ENCODE measurements at regions not wholly inside any gene's neighbourhood (a gene's known extent, or its start where the extent isn't known, plus 50 kb on each side); places are given as distances from the start of the nearest gene placed in this dataset.

DNA sequence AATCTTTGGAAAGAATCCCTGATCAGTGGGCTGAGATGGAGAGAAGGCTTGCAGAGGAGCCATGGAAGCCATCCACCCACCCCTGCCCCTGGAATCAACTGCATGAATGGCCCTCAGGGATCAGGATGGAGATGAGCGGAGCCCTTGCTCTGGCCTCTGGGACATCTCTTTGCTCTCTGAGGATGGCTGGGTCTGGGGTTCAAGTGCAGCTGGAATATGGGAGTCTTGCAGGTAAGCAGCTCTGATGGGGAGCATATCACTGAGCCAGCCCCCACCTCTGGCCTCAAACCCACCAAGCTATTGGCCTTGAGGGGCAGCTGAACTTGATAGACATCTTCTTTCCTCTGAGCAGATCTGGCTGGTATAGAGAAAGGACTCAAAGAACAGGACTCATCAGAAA, 76.1 kb downstream of the C5orf15 start:
- H3K27me3 ChIP-seq (replicated peaks; ENCODE audit: control insufficient read depth, insufficient read depth, low read length): peaks cover 63% of the 10 kb centered on the region
- H3K9ac ChIP-seq (ENCODE audit: low read length): no peak overlapping the region
- no peaks in the 10 kb centered on the region for H3K36me3 ChIP-seq (ENCODE audit: control insufficient read depth, insufficient read depth, low read length, severe bottlenecking)
- H3K9me3 ChIP-seq (ENCODE audit: control insufficient read depth, low read length): no peaks in the 10 kb centered on the region
- DNase-seq (ENCODE audit: low read depth): no peak
- H3K4me1 ChIP-seq (ENCODE audit: control insufficient read depth, insufficient read depth, low read length): no peaks in the 10 kb centered on the region
- H3K4me3 ChIP-seq (ENCODE audit: low read length): no peak overlapping the region

DNA sequence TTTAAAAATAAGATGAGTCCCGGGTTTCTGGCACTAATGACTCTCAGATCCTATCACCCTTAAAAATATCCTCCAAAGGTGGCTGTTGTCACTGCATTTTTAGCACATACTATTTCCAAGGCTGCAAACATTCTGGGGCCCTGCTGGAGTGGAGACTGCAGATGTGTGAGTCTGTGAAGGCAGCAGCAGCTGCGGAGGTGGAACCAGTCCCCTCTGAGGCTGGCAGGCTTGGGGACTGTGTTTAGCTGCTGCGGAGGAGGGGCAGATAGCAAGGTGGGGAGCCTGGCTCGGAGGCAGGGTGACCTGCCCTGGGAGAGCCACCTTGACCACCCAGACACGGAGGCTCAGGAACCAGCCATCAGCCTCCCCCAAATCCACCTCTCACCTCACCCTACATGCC, 77.0 kb downstream of the C5orf15 start:
- H3K27me3 ChIP-seq (replicated peaks; ENCODE audit: control insufficient read depth, insufficient read depth, low read length): peaks cover 61% of the 10 kb centered on the region
- no peak overlapping the region for H3K4me3 ChIP-seq (ENCODE audit: low read length)
- H3K9me3 ChIP-seq (ENCODE audit: control insufficient read depth, low read length): no peaks in the 10 kb centered on the region
- no peaks in the 10 kb centered on the region for H3K4me1 ChIP-seq (ENCODE audit: control insufficient read depth, insufficient read depth, low read length)
- DNase-seq (ENCODE audit: low read depth): no peak
- no peaks in the 10 kb centered on the region for H3K36me3 ChIP-seq (ENCODE audit: control insufficient read depth, insufficient read depth, low read length, severe bottlenecking)
- H3K9ac ChIP-seq (ENCODE audit: low read length): no peak overlapping the region

DNA sequence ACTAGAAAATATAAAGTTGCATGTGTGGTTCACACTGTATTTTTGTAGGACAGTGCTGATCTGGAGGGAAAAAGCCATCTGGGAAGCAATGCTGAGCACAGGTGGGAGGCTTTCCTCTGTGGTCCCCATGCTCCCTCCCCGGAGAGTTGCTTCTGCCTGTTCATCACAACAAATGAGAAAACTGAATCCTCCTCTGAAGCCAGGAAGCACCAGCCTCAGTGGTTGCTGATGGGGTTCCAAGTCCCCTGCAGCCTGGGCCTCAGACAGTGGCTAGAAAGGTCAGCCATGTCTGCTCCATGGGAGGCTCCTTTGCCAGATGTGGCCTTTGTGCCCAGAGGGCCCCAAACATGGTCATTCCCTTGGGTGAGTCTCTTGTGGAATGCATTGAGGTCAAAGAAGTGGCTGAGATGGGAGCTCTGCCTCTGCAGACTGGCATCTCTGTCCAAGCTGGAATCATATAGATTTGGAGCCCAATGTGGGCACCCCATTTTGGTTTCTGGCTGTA, 77.6 kb downstream of the C5orf15 start:
- H3K27me3 ChIP-seq (replicated peaks; ENCODE audit: control insufficient read depth, insufficient read depth, low read length): peaks cover 66% of the 10 kb centered on the region
- H3K9ac ChIP-seq (ENCODE audit: low read length): no peak overlapping the region
- no peak overlapping the region for H3K4me3 ChIP-seq (ENCODE audit: low read length)
- H3K4me1 ChIP-seq (ENCODE audit: control insufficient read depth, insufficient read depth, low read length): no peaks in the 10 kb centered on the region
- DNase-seq (ENCODE audit: low read depth): no peak
- no peaks in the 10 kb centered on the region for H3K36me3 ChIP-seq (ENCODE audit: control insufficient read depth, insufficient read depth, low read length, severe bottlenecking)
- H3K9me3 ChIP-seq (ENCODE audit: control insufficient read depth, low read length): no peaks in the 10 kb centered on the region

DNA sequence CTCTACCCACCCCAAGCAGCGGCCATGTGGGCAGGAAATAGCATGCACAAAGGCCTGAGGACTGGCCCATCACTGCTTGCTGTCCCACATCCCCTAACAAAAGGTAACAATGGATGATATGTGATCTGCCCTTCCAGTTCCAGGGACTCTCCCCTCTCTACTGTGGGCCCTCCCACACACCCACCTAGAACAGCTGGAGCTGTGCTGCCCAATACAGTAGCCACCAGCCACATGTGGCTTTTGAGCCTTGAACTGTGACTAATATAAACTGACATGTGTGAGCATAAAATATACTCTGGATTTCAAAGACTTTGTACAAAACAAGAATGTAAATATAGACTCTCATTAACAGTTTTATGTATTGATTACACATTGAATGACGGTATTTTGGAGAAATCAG, 78.1 kb downstream of the C5orf15 start:
- no peak for DNase-seq (ENCODE audit: low read depth)
- H3K9me3 ChIP-seq (ENCODE audit: control insufficient read depth, low read length): no peaks in the 10 kb centered on the region
- no peak overlapping the region for H3K4me3 ChIP-seq (ENCODE audit: low read length)
- no peak overlapping the region for H3K9ac ChIP-seq (ENCODE audit: low read length)
- H3K27me3 ChIP-seq (replicated peaks; ENCODE audit: control insufficient read depth, insufficient read depth, low read length): peaks cover 67% of the 10 kb centered on the region
- no peaks in the 10 kb centered on the region for H3K36me3 ChIP-seq (ENCODE audit: control insufficient read depth, insufficient read depth, low read length, severe bottlenecking)
- no peaks in the 10 kb centered on the region for H3K4me1 ChIP-seq (ENCODE audit: control insufficient read depth, insufficient read depth, low read length)

DNA sequence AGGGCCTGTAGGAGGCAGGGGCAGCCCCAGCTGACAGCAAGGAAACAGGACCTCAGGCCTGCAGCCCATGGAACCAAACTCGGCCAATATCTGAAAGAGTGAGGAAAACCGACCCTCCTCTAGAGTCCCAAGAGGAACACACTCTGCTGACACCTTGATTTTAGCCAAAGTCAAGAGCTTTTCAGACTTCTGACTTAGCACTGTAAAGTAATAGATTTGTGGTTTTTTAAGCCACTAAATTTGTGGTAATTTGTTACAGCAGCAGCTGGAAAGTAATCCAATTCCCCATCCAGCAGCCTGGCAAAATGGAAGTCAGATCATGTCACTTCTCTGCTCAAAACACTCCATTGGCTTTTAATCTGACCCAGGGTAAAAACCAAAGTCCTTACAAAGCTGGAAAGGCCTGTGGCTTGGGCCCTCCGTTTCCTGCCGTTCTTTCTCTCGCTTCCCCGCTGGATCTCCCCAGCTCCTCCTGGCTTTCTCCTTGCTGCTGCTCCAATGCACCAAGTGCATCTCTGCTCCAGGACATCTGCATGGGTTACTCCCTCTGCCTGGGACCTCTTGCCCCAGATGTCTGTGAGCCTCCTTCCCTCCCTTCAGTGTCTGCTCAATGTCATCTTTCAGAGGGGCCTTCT, 79.0 kb downstream of the C5orf15 start:
- Histone ChIP-seq H3K9me3 (ENCODE audit: control insufficient read depth, low read length) (no peaks in the 10 kb centered on the region), H3K4me3 (ENCODE audit: low read length) (no peak overlapping the region), H3K27me3 (replicated peaks; ENCODE audit: control insufficient read depth, insufficient read depth, low read length) (peaks cover 67% of the 10 kb centered on the region), H3K9ac (ENCODE audit: low read length) (no peak overlapping the region), H3K36me3 (ENCODE audit: control insufficient read depth, insufficient read depth, low read length, severe bottlenecking) (no peaks in the 10 kb centered on the region), H3K4me1 (ENCODE audit: control insufficient read depth, insufficient read depth, low read length) (peaks cover 8% of the 10 kb centered on the region)
- DNase-seq (ENCODE audit: low read depth): no peak

DNA sequence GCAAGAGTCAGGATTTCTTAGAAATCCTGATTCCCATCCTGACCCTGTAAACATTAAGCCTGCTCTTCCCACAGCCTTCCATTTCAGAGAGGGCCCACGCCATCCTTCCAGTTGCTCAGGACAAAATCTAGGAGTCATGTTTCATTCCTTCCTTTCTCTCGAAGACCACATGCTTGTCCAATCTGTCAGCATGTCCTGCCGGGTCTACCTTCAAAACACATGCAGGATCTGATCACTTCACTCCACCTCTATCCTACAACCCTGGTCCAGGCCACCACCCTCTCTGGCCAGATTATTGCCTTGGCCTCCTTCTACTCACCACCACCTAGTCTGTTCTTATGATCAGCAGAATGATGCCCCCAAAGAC, 79.8 kb downstream of the C5orf15 start:
- Histone ChIP-seq H3K36me3 (ENCODE audit: control insufficient read depth, insufficient read depth, low read length, severe bottlenecking) (no peaks in the 10 kb centered on the region), H3K4me1 (ENCODE audit: control insufficient read depth, insufficient read depth, low read length) (peaks cover 10% of the 10 kb centered on the region)
- no peak for DNase-seq (ENCODE audit: low read depth)

DNA sequence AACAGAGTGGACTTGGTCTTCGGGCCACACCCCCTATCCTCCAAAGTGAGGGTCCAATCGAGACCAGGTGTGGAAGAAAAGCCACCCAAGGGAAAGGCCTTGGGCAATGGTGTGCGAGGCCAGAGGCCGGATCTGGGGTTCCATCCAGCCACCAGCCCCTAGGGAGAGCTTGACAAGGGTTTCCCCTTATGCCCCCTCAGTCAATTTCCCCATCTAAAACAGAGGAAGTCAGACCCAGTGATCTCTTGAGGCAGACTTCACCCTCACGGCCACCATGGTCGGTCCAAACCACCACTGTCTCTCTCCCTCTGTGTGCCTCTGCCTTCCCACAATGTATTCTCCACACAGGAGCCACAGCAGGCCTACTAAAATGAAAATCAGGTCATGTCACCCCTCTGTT, 82.9 kb downstream of the C5orf15 start:
- no peak overlapping the region for H3K9ac ChIP-seq (ENCODE audit: low read length)
- H3K27me3 ChIP-seq (replicated peaks; ENCODE audit: control insufficient read depth, insufficient read depth, low read length): peaks cover 63% of the 10 kb centered on the region
- no peaks in the 10 kb centered on the region for H3K36me3 ChIP-seq (ENCODE audit: control insufficient read depth, insufficient read depth, low read length, severe bottlenecking)
- H3K9me3 ChIP-seq (ENCODE audit: control insufficient read depth, low read length): no peaks in the 10 kb centered on the region
- H3K4me3 ChIP-seq (ENCODE audit: low read length): no peak overlapping the region
- no peak for DNase-seq (ENCODE audit: low read depth)
- peaks cover 10% of the 10 kb centered on the region for H3K4me1 ChIP-seq (ENCODE audit: control insufficient read depth, insufficient read depth, low read length)

More for the DNA sequence above, 79.8 kb downstream of the C5orf15 start:
- H3K9me3 ChIP-seq (ENCODE audit: control insufficient read depth, low read length): no peaks in the 10 kb centered on the region
- H3K4me3 ChIP-seq (ENCODE audit: low read length): no peak overlapping the region
- peaks cover 64% of the 10 kb centered on the region for H3K27me3 ChIP-seq (replicated peaks; ENCODE audit: control insufficient read depth, insufficient read depth, low read length)
- no peak overlapping the region for H3K9ac ChIP-seq (ENCODE audit: low read length)

DNA sequence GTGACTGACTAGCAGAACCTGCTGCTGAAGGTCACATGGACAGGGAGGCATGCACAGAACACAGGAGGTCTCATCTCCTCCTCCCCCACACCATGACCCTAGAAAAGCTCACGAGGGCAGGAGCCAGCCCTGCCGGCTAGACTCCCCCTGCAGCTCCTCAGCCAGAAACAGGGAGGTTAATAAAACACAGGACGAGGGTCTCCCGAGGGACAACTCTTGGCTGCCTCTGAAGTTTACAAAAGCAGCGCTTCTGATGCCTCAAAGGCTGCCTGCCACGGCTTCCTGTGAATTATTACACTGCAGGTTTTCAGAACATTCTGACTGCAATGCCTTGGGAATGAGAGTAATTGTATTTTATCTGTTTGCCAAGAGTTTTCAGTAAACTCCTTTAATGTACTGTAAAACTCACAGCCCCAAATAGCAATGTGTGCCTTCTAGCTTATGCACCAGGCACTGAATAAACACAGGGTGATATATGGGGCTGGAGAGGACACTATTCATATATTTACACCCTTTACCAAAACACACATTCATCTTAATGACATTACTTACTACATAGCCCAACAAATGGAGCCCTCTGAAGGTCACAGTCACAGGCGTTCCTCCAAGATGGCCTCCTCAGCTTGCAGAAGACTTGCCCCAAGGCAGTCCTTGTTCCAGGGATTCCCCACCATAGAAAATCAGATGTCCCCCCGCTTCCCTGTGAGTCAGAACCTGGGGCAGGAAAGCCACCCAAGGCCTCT, 83.7 kb downstream of the C5orf15 start:
- DNase-seq (ENCODE audit: low read depth): no peak
- H3K4me3 ChIP-seq (ENCODE audit: low read length): no peak overlapping the region

DNA sequence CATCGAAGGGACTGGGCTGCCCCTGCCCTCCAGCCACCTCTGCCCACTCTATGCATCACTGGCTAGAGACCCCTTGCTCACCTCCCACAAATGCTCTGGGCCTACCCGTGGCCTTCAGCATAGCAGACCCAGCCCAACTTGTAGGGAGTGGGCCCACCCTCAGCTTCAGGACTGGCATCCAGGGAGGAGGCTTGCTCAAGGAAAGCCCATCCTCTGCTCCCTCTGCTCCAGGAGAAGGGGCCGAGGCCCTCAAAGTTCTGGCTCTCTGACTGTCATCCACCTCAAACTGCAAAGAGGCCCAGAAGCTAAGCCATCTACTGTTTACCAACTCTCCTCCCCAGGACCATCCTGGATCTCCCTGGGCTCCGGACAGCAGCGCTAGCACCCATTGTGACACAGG, 84.5 kb downstream of the C5orf15 start:
- Histone ChIP-seq H3K4me1 (ENCODE audit: control insufficient read depth, insufficient read depth, low read length) (peaks cover 10% of the 10 kb centered on the region), H3K9ac (ENCODE audit: low read length) (no peak overlapping the region), H3K27me3 (replicated peaks; ENCODE audit: control insufficient read depth, insufficient read depth, low read length) (peaks cover 69% of the 10 kb centered on the region), H3K9me3 (ENCODE audit: control insufficient read depth, low read length) (no peaks in the 10 kb centered on the region), H3K4me3 (ENCODE audit: low read length) (no peak overlapping the region), H3K36me3 (ENCODE audit: control insufficient read depth, insufficient read depth, low read length, severe bottlenecking) (no peaks in the 10 kb centered on the region)
- DNase-seq (ENCODE audit: low read depth): no peak

More for the DNA sequence above, 83.7 kb downstream of the C5orf15 start:
- Histone ChIP-seq H3K9ac (ENCODE audit: low read length) (no peak overlapping the region), H3K36me3 (ENCODE audit: control insufficient read depth, insufficient read depth, low read length, severe bottlenecking) (no peaks in the 10 kb centered on the region), H3K9me3 (ENCODE audit: control insufficient read depth, low read length) (no peaks in the 10 kb centered on the region), H3K4me1 (ENCODE audit: control insufficient read depth, insufficient read depth, low read length) (peaks cover 10% of the 10 kb centered on the region), H3K27me3 (replicated peaks; ENCODE audit: control insufficient read depth, insufficient read depth, low read length) (peaks cover 65% of the 10 kb centered on the region)

DNA sequence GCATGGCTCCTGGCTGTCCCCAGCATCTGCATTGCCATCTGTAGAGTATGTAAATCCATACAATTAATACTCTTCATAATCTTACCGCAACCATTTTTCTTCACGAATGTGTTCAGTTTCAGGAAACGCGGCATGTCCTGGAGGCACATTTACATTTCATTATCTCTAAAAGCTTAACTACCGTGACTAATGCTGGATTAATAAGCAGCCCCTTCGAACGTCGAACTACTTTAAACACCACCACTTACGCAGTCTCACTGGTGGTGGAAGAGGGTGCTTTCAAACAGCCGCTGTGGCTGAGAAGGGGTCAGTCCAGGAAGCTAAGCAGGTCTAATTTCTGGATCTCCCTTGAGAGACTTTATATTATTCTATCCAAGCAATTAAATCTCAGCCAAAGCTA, 85.6 kb downstream of the C5orf15 start:
- Histone ChIP-seq H3K4me3 (ENCODE audit: low read length) (no peak overlapping the region), H3K27me3 (replicated peaks; ENCODE audit: control insufficient read depth, insufficient read depth, low read length) (peaks cover 64% of the 10 kb centered on the region), H3K36me3 (ENCODE audit: control insufficient read depth, insufficient read depth, low read length, severe bottlenecking) (no peaks in the 10 kb centered on the region), H3K4me1 (ENCODE audit: control insufficient read depth, insufficient read depth, low read length) (peaks cover 10% of the 10 kb centered on the region), H3K9ac (ENCODE audit: low read length) (no peak overlapping the region), H3K9me3 (ENCODE audit: control insufficient read depth, low read length) (no peaks in the 10 kb centered on the region)
- DNase-seq (ENCODE audit: low read depth): no peak

DNA sequence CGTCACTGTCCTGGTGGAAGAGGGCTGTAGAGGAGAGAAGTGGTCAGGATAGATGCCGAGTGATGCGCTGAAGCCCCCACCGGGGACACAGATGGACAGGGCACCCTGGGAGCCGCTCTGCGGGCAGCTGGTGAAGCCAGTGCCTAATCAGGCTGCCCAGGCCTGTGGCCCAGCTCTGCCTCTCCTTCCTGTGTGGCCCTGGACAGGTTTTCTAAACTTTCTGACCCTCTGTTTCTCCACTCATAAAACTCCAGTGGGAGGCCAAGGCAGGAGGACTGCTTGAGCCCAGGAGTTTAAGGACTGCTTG, 86.1 kb downstream of the C5orf15 start:
- no peaks in the 10 kb centered on the region for H3K36me3 ChIP-seq (ENCODE audit: control insufficient read depth, insufficient read depth, low read length, severe bottlenecking)
- no peaks in the 10 kb centered on the region for H3K9me3 ChIP-seq (ENCODE audit: control insufficient read depth, low read length)
- peaks cover 10% of the 10 kb centered on the region for H3K4me1 ChIP-seq (ENCODE audit: control insufficient read depth, insufficient read depth, low read length)
- DNase-seq (ENCODE audit: low read depth): no peak
- H3K27me3 ChIP-seq (replicated peaks; ENCODE audit: control insufficient read depth, insufficient read depth, low read length): peaks cover 61% of the 10 kb centered on the region
- no peak overlapping the region for H3K9ac ChIP-seq (ENCODE audit: low read length)
- no peak overlapping the region for H3K4me3 ChIP-seq (ENCODE audit: low read length)

All from adipocyte (in vitro differentiated cells).